ENCODE measurements at regions not wholly inside any gene's neighbourhood (a gene's known extent, or its start where the extent isn't known, plus 50 kb on each side); places are given as distances from the start of the nearest gene placed in this dataset.
"Not testable (repeated sequence)": the region's sequence is repeated elsewhere in the genome, so short reads cannot be mapped to it uniquely, and the experiment has no call there.

- DNase-seq (ENCODE audit: low read depth in 2 of 2): no peak
Observed at GRCh38 chr12:87575906-87576305, 453.3 kb downstream of the C12orf50 start.

- not testable (repeated sequence) for DNase-seq (ENCODE audit: low read depth in 2 of 2)
Observed at GRCh38 chr12:87566918-87567317, 462.3 kb downstream of the C12orf50 start.

GRCh38 chr12:87556985-87557384, 472.2 kb downstream of the C12orf50 start:
- DNase-seq (ENCODE audit: low read depth in 2 of 2): no peak

GRCh38 chr12:87531213-87531612, 498.0 kb downstream of the C12orf50 start:
- DNase-seq (ENCODE audit: low read depth in 2 of 2): not testable (repeated sequence)

GRCh38 chr12:87529413-87529812, 499.8 kb downstream of the C12orf50 start:
- no peak for DNase-seq (ENCODE audit: low read depth in 2 of 2)

GRCh38 chr12:87520968-87521367, 508.2 kb downstream of the C12orf50 start:
- DNase-seq (ENCODE audit: low read depth in 2 of 2): no peak

GRCh38 chr12:87518481-87518880, 510.7 kb downstream of the C12orf50 start:
- no peak for DNase-seq (ENCODE audit: low read depth in 2 of 2)

- no peak for DNase-seq (ENCODE audit: low read depth in 2 of 2)
Observed at GRCh38 chr12:87518036-87518435, 511.2 kb downstream of the C12orf50 start.

GRCh38 chr12:87513536-87514280, 515.5 kb downstream of the C12orf50 start:
- no peak for DNase-seq (ENCODE audit: low read depth in 2 of 2)

GRCh38 chr12:87511371-87511770, 517.8 kb downstream of the C12orf50 start:
- DNase-seq (ENCODE audit: low read depth in 2 of 2): no peak

GRCh38 chr12:87509237-87509820, 519.9 kb downstream of the C12orf50 start:
- peak; percentile 1 to 65 for DNase-seq (ENCODE audit: low read depth in 2 of 2)

GRCh38 chr12:87491598-87491997, 537.6 kb downstream of the C12orf50 start:
- no peak for DNase-seq (ENCODE audit: low read depth in 2 of 2)

- no peak for DNase-seq (ENCODE audit: low read depth in 2 of 2)
Observed at GRCh38 chr12:87491089-87491488, 538.1 kb downstream of the C12orf50 start.

- DNase-seq (ENCODE audit: low read depth in 2 of 2): no peak
Observed at GRCh38 chr12:87469295-87469694, 559.9 kb downstream of the C12orf50 start.

- DNase-seq (ENCODE audit: low read depth in 2 of 2): no peak
Observed at GRCh38 chr12:87467936-87468335, 561.3 kb downstream of the C12orf50 start.

- DNase-seq (ENCODE audit: low read depth in 2 of 2): no peak
Observed at GRCh38 chr12:87464565-87464964, 564.6 kb downstream of the C12orf50 start.

- DNase-seq (ENCODE audit: low read depth in 2 of 2): no peak
Observed at GRCh38 chr12:87444039-87444438, 585.2 kb downstream of the C12orf50 start.

- DNase-seq (ENCODE audit: low read depth in 2 of 2): no peak
Observed at GRCh38 chr12:87441511-87441910, 587.7 kb downstream of the C12orf50 start.

- DNase-seq (ENCODE audit: low read depth in 2 of 2): peak in 1 of 2 donors; percentile 90
Observed at GRCh38 chr12:87439990-87440827, 589.0 kb downstream of the C12orf50 start.

GRCh38 chr12:87430444-87430843, 598.8 kb downstream of the C12orf50 start:
- DNase-seq (ENCODE audit: low read depth in 2 of 2): peak in 1 of 2 donors; percentile 6

- DNase-seq (ENCODE audit: low read depth in 2 of 2): peak; percentile 2 to 48
Observed at GRCh38 chr12:87428701-87429277, 600.4 kb downstream of the C12orf50 start.

GRCh38 chr12:87427770-87428169, 601.4 kb downstream of the C12orf50 start:
- DNase-seq (ENCODE audit: low read depth in 2 of 2): no peak
